H1 (cell line): ENCODE measurements at regions not wholly inside any gene's neighbourhood (a gene's known extent, or its start where the extent isn't known, plus 50 kb on each side); places are given as distances from the start of the nearest gene placed in this dataset.

Experiments
- BRCA1 ChIP-seq: IDR thresholded peaks from 2 replicates; pipeline ENCODE4 v1.6.1; 2012; ENCODE audit warnings: low read depth, low read length, improper control_type of control experiment
- JUND ChIP-seq: IDR thresholded peaks from 2 replicates; pipeline ENCODE4 v1.6.1; 2011; ENCODE audit warnings: mild to moderate bottlenecking, improper control_type of control experiment, low read length
- MAFK ChIP-seq: IDR thresholded peaks from 2 replicates; pipeline ENCODE4 v1.6.1; 2012; ENCODE audit warnings: low read depth, mild to moderate bottlenecking, improper control_type of control experiment, low read length
- POLR2AphosphoS5 ChIP-seq: IDR thresholded peaks from 2 replicates; pipeline ENCODE4 v1.6.1; 2011; ENCODE audit warnings: low read depth, low read length
- TF ChIP-seq, protein P1 (sequence below): IDR thresholded peaks from 2 replicates; pipeline ENCODE4 v1.6.1; 2012; ENCODE audit warnings: inconsistent platforms

DNA sequence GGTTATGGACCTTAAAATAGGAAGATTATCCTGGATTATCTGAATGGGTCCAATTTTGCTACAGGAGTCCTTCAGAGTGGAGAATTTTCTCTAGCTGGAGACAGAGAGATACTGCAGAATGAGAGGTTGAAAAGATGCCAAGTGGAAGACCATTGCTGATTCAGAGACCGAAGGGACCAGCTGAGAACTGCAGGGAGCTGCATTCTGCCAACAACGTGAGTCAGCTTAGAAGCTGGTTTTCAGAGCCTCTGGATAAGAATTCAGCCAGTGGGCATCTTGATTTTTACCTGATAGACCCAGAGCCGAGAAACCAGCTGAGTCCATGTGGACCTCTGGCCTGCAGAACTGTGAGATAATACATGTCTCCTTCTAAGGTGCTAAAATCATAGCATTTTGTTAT is 234.0 kb downstream of the NR2F2 start (continued):
- no peak for TF ChIP-seq BRCA1
- no peak for TF ChIP-seq MAFK
- TF ChIP-seq POLR2AphosphoS5: no peak
- no peak for TF ChIP-seq JUND
- TF ChIP-seq, protein P1, sequence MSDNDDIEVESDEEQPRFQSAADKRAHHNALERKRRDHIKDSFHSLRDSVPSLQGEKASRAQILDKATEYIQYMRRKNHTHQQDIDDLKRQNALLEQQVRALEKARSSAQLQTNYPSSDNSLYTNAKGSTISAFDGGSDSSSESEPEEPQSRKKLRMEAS: no peak
- TF ChIP-seq, all 59 proteins: peak for 0
